Central memory CD8-positive, alpha-beta T cell (primary cell): ENCODE measurements at regions not wholly inside any gene's neighbourhood (a gene's known extent, or its start where the extent isn't known, plus 50 kb on each side); places are given as distances from the start of the nearest gene placed in this dataset.
"Not testable (repeated sequence)": the region's sequence is repeated elsewhere in the genome, so short reads cannot be mapped to it uniquely, and the experiment has no call there.

Experiments used
- ATAC-seq: fragments of 150-1000 bp; cut with Tn5 transposase; replicated peaks from 2 replicates; pipeline ENCODE4 v1.10.0; 2022; ENCODE audit warnings: mild to moderate bottlenecking, moderate FRiP score, moderate number of reproducible peaks; ENCODE audit not compliant: poor library complexity, severe bottlenecking; ENCODE audit errors: extremely low read depth
- DNase-seq, 2 donors: peaks; one replicate each; pipeline ENCODE4 v3.0.0; 2021; ENCODE audit warnings: low spot score in 2 of 2
- H3K27ac Mint-ChIP-seq: one replicate; pipeline ENCODE4 v1.8.0; 2022; ENCODE audit warnings: low read depth, mild to moderate bottlenecking, moderate library complexity, mixed read lengths
- H3K27me3 Mint-ChIP-seq: one replicate; pipeline ENCODE4 v1.8.0; 2022; ENCODE audit warnings: mixed read lengths
- H3K36me3 Mint-ChIP-seq: one replicate; pipeline ENCODE4 v1.8.0; 2022; ENCODE audit warnings: mild to moderate bottlenecking, moderate library complexity, mixed read lengths; ENCODE audit not compliant: insufficient read depth
- H3K4me1 Mint-ChIP-seq: one replicate; pipeline ENCODE4 v1.8.0; 2022; ENCODE audit warnings: mixed read lengths
- H3K4me3 Mint-ChIP-seq: one replicate; pipeline ENCODE4 v1.8.0; 2022; ENCODE audit warnings: mild to moderate bottlenecking, moderate library complexity, mixed read lengths
- H3K9me3 Mint-ChIP-seq: one replicate; pipeline ENCODE4 v1.8.0; 2022; ENCODE audit warnings: mixed read lengths

- peaks cover 31% of the 10 kb centered on the region for H3K4me1 Mint-ChIP-seq
- peak overlapping the region; percentile 38 for H3K4me3 Mint-ChIP-seq
- ATAC-seq: no peak
Observed at GRCh38 chr6:137810554-137811120, 56.4 kb upstream of the TNFAIP3 start.

DNA sequence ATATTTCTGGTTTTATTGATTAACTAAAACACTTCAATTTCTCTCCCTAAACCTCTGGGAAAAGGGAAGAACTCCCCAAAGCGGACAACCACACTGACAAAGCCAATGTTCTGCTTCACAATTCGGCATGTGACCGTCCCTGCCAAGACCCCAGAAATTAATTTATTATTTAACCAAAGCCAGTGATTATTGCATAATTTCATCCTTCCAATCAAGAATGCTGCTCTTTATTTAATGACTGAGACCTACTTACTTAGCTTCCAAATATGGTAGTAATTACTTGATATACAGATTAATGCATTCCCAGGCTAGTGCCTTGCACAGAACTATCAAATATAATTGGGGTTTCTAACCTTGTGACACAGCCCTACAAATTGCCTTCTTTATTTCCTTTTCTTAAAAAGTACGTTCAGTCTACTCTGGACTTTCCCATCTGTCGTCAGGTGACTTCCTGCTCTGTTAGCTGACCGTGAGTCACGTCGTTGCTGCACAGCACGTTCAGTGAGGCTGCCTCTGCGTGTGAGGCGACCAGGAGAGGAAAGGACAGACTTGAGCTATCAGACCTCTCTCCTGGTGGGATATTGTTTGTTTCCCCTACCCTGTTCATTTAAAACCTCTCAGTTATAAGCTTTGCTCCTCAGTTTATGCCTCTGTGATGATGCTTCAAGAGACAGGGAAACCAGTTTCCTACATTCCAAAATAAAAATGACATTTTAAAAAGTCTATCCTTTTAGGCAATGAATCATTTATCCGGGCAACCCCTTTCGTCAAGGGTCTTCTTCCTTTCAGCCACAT lies 55.7 kb upstream of the TNFAIP3 start:
- H3K4me3 Mint-ChIP-seq: peak overlapping the region; percentile 38

More at GRCh38 chr6:137810554-137811120, 56.4 kb upstream of the TNFAIP3 start:
- H3K27me3 Mint-ChIP-seq: no peaks in the 10 kb centered on the region
- H3K9me3 Mint-ChIP-seq: peaks cover 5% of the 10 kb centered on the region
- peak overlapping the region; percentile 96 for H3K27ac Mint-ChIP-seq
- no peak for DNase-seq
- peaks cover 2% of the 10 kb centered on the region for H3K36me3 Mint-ChIP-seq

GRCh38 chr6:137811916-137812553 lies 55.0 kb upstream of the TNFAIP3 start:
- Mint-ChIP-seq H3K27me3 (no peaks in the 10 kb centered on the region), H3K9me3 (peaks cover 3% of the 10 kb centered on the region), H3K4me3 (no peak overlapping the region), H3K36me3 (peaks cover 4% of the 10 kb centered on the region), H3K4me1 (peaks cover 43% of the 10 kb centered on the region), H3K27ac (peak overlapping the region; percentile 96)
- no peak for DNase-seq
- ATAC-seq: no peak

More for the DNA sequence above, 55.7 kb upstream of the TNFAIP3 start:
- peak overlapping the region; percentile 96 for H3K27ac Mint-ChIP-seq
- H3K36me3 Mint-ChIP-seq: peaks cover 4% of the 10 kb centered on the region
- DNase-seq: peak; percentile 46 to 67
- H3K9me3 Mint-ChIP-seq: peaks cover 5% of the 10 kb centered on the region
- H3K4me1 Mint-ChIP-seq: peaks cover 38% of the 10 kb centered on the region
- no peaks in the 10 kb centered on the region for H3K27me3 Mint-ChIP-seq
- ATAC-seq: peak; percentile 97

- Mint-ChIP-seq H3K27me3 (no peaks in the 10 kb centered on the region), H3K4me1 (peaks cover 40% of the 10 kb centered on the region), H3K4me3 (no peak overlapping the region), H3K27ac (no peak overlapping the region), H3K9me3 (no peaks in the 10 kb centered on the region), H3K36me3 (peaks cover 4% of the 10 kb centered on the region)
- ATAC-seq (no peak), DNase-seq (no peak)
Observed at GRCh38 chr6:137813308-137813970, 53.6 kb upstream of the TNFAIP3 start.

DNA sequence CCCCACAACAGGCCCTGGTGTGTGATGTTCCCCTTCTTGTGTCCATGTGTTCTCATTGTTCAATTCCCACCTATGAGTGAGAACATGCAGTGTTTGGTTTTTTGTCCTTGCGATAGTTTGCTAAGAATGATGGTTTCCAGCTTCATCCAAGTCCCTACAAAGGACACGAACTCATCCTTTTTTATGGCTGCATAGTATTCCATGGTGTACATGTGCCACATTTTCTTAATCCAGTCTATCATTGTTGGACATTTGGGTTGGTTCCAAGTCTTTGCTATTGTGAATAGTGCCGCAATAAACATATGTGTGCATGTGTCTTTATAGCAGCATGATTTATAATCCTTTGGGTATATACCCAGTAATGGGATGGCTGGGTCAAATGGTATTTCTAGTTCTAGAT lies 53.0 kb upstream of the TNFAIP3 start:
- H3K4me1 Mint-ChIP-seq: peaks cover 44% of the 10 kb centered on the region
- ATAC-seq, H3K9me3 Mint-ChIP-seq, H3K27ac Mint-ChIP-seq, H3K4me3 Mint-ChIP-seq, DNase-seq, H3K36me3 Mint-ChIP-seq, H3K27me3 Mint-ChIP-seq: not testable (repeated sequence)

DNA sequence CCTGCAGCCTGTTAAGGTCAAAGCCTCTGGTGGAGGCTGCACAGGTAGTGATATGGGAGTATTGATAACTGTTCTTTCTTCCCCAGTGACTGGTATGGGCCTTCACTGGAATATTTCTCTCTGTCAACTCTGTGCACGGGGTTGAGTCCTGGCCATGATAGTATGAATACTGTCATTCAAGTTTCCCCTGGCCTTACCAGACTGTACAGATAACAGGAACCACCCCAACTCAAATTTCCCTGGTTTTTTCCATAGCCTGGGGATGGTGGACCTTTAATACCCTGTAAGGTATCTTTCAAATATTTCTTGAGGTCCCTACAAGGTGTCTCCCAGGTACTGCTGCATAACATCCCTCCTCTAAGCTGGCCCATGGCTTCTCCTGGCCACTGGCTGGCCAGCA lies 51.4 kb upstream of the TNFAIP3 start:
- ATAC-seq (no peak), DNase-seq (no peak)
- Mint-ChIP-seq H3K4me3 (peak overlapping the region; percentile 43), H3K36me3 (peaks cover 4% of the 10 kb centered on the region), H3K4me1 (peaks cover 49% of the 10 kb centered on the region), H3K9me3 (no peaks in the 10 kb centered on the region), H3K27me3 (no peaks in the 10 kb centered on the region), H3K27ac (peak overlapping the region; percentile 80)

DNA sequence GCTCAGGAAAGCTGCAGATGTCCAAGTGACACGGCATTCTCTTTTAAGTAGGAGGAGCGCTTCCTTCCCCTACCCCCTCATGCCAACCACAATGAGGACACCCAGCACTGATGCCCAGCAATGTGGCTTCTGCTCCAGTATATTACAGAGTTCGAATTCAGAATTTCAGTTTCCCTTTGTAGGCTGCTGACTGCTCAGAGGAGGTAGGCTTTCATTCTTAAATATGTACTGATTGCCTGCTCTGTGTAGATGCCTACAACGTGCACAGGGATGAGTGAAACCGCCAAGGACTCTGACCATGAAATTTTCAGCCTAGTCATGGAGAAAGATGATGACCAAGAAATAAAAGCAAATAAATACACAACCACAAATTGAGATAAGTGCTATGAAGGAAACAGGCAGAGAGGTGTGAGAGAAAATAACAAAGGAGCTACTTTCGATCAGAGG lies 50.9 kb upstream of the TNFAIP3 start:
- Mint-ChIP-seq H3K27ac (peak overlapping the region; percentile 80), H3K27me3 (no peaks in the 10 kb centered on the region), H3K4me3 (peak overlapping the region; percentile 43), H3K36me3 (peaks cover 4% of the 10 kb centered on the region), H3K4me1 (peaks cover 47% of the 10 kb centered on the region), H3K9me3 (no peaks in the 10 kb centered on the region)
- ATAC-seq (peak; percentile 3), DNase-seq (no peak)

DNA sequence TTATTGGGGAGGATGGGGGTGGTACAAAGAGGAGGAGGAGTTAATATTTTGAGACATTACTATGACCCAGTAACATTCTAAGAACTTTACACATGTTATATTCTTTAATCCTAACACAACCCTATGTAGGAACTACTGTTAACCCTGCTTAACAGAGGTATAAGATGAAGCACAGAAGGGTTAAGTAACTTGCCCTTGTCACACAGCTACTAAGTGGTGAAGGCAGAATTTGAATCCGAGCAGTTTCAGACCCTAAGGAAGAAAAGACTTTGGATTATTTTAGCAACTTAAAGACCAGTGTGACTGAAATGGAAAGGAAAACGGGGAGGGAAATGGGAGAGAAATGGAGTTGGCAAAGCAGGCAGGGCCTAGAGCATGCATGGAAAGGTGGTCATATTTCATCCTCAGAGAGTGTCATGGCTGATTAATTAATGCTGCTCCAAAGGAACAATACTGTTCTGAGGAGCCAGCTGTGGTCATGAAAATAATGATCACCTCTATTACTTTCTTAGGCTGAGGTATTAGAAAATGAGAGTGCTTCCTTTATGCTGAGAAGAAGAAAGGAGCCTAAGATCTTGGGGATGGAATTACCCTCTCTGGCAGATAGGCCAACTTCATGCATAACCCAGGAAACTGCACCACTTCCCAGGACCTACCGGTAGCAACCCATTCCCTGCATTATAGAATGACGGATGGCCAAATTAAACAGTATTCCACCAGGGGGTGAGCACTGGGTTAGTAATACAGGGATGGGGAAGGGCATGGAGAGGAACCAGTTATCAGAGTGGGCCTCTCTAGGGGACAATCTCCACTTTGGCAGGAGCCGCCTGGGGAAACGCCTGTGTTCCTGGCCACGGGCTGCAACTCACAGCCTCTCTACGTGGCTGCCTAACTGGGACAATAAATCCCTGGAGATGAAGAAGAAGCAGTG lies 50.1 kb upstream of the TNFAIP3 start:
- DNase-seq: no peak
- ATAC-seq: no peak
- Mint-ChIP-seq H3K9me3 (no peaks in the 10 kb centered on the region), H3K27ac (peak overlapping the region; percentile 80), H3K4me3 (no peak overlapping the region), H3K27me3 (no peaks in the 10 kb centered on the region), H3K36me3 (peaks cover 6% of the 10 kb centered on the region), H3K4me1 (peaks cover 43% of the 10 kb centered on the region)
